GM18505 (cell line): ENCODE measurements at regions not wholly inside any gene's neighbourhood (a gene's known extent, or its start where the extent isn't known, plus 50 kb on each side); places are given as distances from the start of the nearest gene placed in this dataset.

Experiments
- ATAC-seq: cut with Tn5 transposase; IDR thresholded peaks from one replicate; pipeline ENCODE4 v1.9.1; 2021; ENCODE audit not compliant: unreplicated experiment
- POLR2A ChIP-seq: IDR thresholded peaks from 4 replicates; pipeline ENCODE4 v1.6.1; 2011; ENCODE audit warnings: borderline replicate concordance; ENCODE audit not compliant: insufficient read depth, insufficient read length; ENCODE audit errors: extremely low read depth

DNA sequence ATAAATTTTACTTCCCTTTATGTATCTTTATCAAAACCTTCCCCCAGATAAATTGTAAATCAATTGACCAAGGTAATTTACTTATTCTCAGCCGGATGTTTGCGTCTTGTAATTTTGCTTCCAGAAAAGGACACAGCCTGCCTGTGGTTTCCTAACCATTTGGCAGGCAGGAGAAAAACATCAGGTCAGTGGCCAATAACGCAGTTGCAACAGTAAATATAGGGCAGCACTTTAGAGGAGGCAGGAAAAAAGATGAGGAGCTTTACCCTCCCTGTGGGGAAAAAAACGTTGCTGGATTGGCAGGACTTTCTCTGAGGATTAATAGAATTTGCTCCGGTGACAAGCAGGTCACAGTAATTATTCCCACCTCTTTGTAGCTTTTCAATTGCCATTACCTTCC is 2618.1 kb downstream of the ARAP2 start:
- no peak for TF ChIP-seq POLR2A
- ATAC-seq: no peak

DNA sequence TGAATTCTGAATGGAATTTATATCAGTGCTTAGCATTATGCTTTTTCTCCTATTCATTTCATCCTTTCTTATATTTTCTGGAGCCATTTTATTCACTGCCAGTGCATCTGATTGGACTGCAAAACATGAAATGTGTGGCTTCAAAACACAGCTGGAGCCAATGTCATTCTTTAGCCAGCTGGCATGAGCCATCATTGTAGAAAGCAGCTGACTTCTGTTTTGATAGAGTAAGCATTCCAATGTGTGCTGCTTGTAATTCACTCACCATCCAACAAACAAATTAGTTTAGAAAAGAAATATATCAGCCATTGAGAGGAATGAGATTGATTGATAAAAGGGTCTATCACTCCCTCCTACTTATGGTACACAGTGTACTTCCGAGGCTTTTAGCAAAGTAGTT is 2616.0 kb downstream of the ARAP2 start:
- ATAC-seq: no peak
- no peak for TF ChIP-seq POLR2A

DNA sequence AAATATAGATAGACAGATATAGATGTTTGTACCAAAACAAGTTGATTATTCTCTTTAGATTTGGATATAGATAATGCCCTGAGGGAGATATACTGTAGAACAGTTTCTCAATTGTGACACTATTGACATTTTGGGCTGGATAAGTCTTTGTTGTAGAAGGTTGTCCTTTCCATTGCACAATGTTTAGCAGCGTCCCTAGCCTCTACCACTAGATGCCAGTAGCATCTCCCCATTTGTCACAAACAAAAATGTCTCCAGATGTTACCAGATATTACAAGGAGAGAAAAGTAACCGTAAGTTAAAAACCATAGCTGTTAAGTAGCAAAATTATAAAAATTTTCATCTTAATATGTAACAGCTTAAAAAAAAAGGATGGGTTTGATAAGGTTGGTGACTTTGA is 2595.3 kb downstream of the ARAP2 start:
- no peak for TF ChIP-seq POLR2A
- no peak for ATAC-seq

DNA sequence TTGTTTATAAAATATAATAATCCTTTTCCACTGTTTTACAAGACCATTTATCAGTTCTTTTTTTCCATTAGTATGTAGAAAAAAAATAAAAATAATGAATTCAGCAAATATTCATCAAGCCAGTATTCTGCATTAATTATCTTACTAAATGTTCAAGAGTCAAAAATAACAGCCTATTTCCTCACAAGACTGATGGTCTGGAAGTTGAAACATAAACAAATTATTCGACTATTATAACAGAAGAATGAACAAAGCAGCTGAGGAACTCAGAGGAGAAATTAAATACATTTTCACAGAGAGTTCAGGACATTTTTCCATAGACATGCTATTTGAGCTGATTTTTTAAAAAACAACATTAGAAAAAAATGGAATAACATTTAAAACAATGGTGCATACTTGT is 2594.8 kb downstream of the ARAP2 start:
- no peak for ATAC-seq
- no peak for TF ChIP-seq POLR2A

- TF ChIP-seq POLR2A: no peak
- ATAC-seq: no peak
Observed at GRCh38 chr4:33650036-33650435, 2594.3 kb downstream of the ARAP2 start.

DNA sequence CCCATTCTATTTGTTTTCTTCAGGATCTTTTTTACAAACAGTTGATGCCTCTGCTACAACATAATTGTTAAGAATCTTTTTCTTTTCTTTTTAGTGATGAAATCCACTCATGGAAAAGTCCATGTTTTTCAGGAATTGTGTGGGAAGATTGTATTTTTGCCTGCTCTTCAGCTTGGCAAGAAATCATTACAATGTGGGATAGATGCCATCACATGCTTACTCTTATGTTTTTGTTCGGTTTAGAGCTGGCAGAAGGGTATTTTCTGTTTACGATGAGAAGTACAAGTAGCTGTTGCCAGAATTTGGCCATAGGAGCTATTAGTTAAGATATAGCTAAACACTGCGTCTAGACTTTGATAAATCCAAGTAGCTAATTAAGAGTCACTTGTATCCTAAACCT is 2585.3 kb downstream of the ARAP2 start:
- no peak for TF ChIP-seq POLR2A
- ATAC-seq: no peak

GRCh38 chr4:33661636-33662035 is 2582.7 kb downstream of the ARAP2 start:
- TF ChIP-seq POLR2A: no peak
- ATAC-seq: no peak

GRCh38 chr4:33685939-33686338 is 2558.4 kb downstream of the ARAP2 start:
- no peak for TF ChIP-seq POLR2A
- ATAC-seq: no peak

DNA sequence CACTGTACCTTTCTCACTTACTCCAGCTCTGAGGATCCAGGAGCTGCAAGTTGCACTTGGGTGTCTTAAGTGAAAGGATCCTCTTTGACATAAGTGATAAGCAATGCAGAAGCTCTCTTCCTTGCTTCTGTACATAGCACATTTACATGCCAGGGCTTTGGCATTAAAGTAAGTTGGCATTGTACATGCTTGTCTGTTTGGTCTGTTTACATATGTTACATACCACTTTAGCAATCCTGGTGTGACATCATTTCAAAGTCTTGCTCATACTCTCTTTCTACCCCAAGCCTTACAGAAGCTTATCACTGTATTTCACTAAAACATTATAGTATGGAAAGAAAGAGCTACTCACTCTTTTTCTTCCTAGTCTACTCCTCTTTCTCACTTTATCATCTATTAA is 2548.3 kb downstream of the ARAP2 start:
- no peak for TF ChIP-seq POLR2A
- ATAC-seq: no peak

DNA sequence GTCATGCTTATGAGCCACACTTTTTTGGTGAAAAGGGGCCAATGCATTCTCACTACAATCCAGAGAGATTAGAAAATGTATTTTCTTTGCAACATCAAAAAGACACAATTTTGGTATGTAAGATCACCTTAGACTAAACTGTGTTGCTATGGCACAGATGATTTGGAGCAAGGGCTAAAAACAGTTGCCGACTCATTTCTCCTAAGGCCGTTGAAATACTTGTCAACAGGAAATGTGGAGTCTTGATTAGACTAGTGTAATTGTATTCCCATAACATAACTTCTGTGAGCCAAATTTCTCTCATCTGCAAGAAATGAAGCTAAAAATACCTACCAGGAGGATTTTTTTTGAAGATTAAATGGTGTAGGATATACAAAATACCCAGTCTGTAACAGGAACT is 2547.7 kb downstream of the ARAP2 start:
- no peak for ATAC-seq
- no peak for TF ChIP-seq POLR2A

GRCh38 chr4:33709247-33709646 is 2535.1 kb downstream of the ARAP2 start:
- TF ChIP-seq POLR2A: no peak
- ATAC-seq: no peak

- no peak for TF ChIP-seq POLR2A
- ATAC-seq: no peak
Observed at GRCh38 chr4:33711826-33712225, 2532.5 kb downstream of the ARAP2 start.

- no peak for TF ChIP-seq POLR2A
- ATAC-seq: no peak
Observed at GRCh38 chr4:33714971-33715370, 2529.3 kb downstream of the ARAP2 start.

DNA sequence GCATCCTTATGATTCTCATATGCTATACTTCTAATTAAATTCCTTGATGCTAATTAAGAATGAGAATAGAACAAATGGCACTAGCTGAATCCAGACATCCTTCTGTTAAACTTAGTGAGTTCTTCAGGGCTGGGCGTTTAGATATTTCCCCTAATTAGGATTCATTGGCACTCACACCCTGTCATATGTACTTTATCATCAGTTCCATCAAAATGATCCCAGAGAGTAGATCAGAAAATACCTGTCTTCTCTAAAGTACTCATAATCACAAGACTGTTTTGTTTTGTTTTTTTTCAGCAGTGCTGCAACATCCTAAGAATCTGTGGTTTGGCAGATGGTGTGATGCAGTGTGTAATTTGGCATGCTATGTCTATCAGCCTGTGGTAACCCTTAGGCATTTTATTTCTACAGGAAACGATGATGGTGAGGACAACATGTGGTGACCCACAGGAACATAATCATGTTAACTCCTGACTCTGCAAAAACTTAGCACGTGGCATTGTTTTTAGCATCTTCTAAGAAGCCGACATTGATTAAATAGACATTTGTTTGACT is 2528.4 kb downstream of the ARAP2 start:
- no peak for ATAC-seq
- no peak for TF ChIP-seq POLR2A

DNA sequence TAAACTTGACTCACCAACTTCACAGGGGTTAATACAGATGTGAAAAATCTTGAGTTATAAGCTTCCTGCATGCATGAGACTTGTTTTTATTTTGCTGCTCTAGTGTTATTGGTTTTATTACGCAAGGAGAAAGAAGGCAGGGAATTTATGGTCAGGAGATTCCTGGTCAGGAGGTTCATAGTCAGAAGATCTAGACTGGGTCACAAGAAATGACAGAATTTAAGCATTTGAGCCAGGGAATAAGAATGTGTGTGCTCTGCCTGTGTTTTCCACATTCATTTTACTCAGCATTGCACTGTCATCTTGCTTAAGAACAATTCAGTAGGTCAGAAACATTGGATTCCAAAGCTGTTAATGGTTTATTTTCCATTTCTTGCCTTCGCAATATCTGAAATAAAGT is 2522.1 kb downstream of the ARAP2 start:
- no peak for TF ChIP-seq POLR2A
- ATAC-seq: no peak
